ENCODE measurements at regions not wholly inside any gene's neighbourhood (a gene's known extent, or its start where the extent isn't known, plus 50 kb on each side); places are given as distances from the start of the nearest gene placed in this dataset.

DNA sequence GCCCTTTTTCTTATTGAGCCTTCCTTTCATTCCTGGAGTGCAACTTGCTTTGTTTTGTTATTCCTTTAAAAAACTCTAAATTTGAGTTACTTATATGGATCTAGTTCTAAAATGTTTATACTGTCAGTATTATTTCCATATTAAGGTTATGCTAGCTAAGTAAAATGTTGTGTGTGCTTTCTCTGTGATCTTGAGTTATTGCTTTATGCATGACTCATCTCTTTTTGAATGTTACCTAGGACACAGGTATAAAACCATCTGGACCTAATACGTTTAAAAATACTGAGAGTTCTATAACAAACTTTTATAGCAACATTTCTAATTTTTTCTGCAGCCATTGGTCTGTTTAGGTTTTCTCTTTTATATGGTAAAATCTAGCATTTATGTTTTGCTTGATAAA, 132.8 kb upstream of the LGR5 start:
- Histone ChIP-seq H3K9me3 (ENCODE audit: low read length) (no peaks in the 10 kb centered on the region), H3K4me1 (ENCODE audit: insufficient read depth, low read length, poor library complexity, severe bottlenecking) (no peaks in the 10 kb centered on the region), H3K9me2 (ENCODE audit: insufficient read depth, low read length) (no peaks in the 10 kb centered on the region), H3K36me3 (ENCODE audit: insufficient read depth, low read length) (no peaks in the 10 kb centered on the region), H3K79me2 (ENCODE audit: insufficient read depth, low read depth, low read length) (no peaks in the 10 kb centered on the region), H3K27ac (ENCODE audit: low read depth, low read length, poor library complexity, severe bottlenecking) (no peak overlapping the region), H4K20me1 (ENCODE audit: insufficient read depth, low read length) (no peaks in the 10 kb centered on the region), H3K4me3 (ENCODE audit: low read depth, low read length, poor library complexity, severe bottlenecking) (no peak overlapping the region), H3K4me2 (ENCODE audit: low read length) (no peak overlapping the region), H2AFZ (ENCODE audit: low read length) (no peak overlapping the region)
- CTCF ChIA-PET (ENCODE audit: unreplicated experiment) = no interaction called here
- BruUV-seq (replicated peaks) = no TSS peak
- no peak for DNase-seq (ENCODE audit: low spot score)
- POLR2A ChIA-PET = no interaction called here
- intact Hi-C loops (cut with micrococcal nuclease; ENCODE audit: unreplicated experiment) = no loop called here
- TF ChIP-seq EZH2phosphoT487 (IDR thresholded peaks at IDR 0.05; ENCODE audit: borderline replicate concordance, low read depth, low read length) = no peak
- no peak for TF ChIP-seq CTCF (conservative IDR thresholded peaks at IDR 0.05; ENCODE audit: low read length)

GRCh38 chr12:71304306-71304705, 135.3 kb upstream of the LGR5 start:
- TF ChIP-seq EZH2phosphoT487 (IDR thresholded peaks at IDR 0.05; ENCODE audit: borderline replicate concordance, low read depth, low read length) (no peak), CTCF (conservative IDR thresholded peaks at IDR 0.05; ENCODE audit: low read length) (no peak)
- no TSS peak for BruUV-seq (replicated peaks)

GRCh38 chr12:71303199-71303598, 136.4 kb upstream of the LGR5 start:
- intact Hi-C loops (cut with micrococcal nuclease; ENCODE audit: unreplicated experiment) = no loop called here
- no peak overlapping the region for H3K27ac ChIP-seq (ENCODE audit: low read depth, low read length, poor library complexity, severe bottlenecking)
- no peaks in the 10 kb centered on the region for H3K36me3 ChIP-seq (ENCODE audit: insufficient read depth, low read length)
- ChIA-PET CTCF (ENCODE audit: unreplicated experiment) (no interaction called here), POLR2A (no interaction called here)
- H3K79me2 ChIP-seq (ENCODE audit: insufficient read depth, low read depth, low read length) = no peaks in the 10 kb centered on the region
- H3K9me3 ChIP-seq (ENCODE audit: low read length) = no peaks in the 10 kb centered on the region
- H4K20me1 ChIP-seq (ENCODE audit: insufficient read depth, low read length) = no peaks in the 10 kb centered on the region
- H3K4me3 ChIP-seq (ENCODE audit: low read depth, low read length, poor library complexity, severe bottlenecking) = no peak overlapping the region
- H3K4me2 ChIP-seq (ENCODE audit: low read length) = no peak overlapping the region
- no peaks in the 10 kb centered on the region for H3K9me2 ChIP-seq (ENCODE audit: insufficient read depth, low read length)
- no peak for DNase-seq (ENCODE audit: low spot score)
- H2AFZ ChIP-seq (ENCODE audit: low read length) = no peak overlapping the region
- BruUV-seq (replicated peaks) = no TSS peak
- H3K4me1 ChIP-seq (ENCODE audit: insufficient read depth, low read length, poor library complexity, severe bottlenecking) = no peaks in the 10 kb centered on the region
- TF ChIP-seq CTCF (conservative IDR thresholded peaks at IDR 0.05; ENCODE audit: low read length) (no peak), EZH2phosphoT487 (IDR thresholded peaks at IDR 0.05; ENCODE audit: borderline replicate concordance, low read depth, low read length) (no peak)

More at GRCh38 chr12:71304306-71304705, 135.3 kb upstream of the LGR5 start:
- Histone ChIP-seq H3K4me1 (ENCODE audit: insufficient read depth, low read length, poor library complexity, severe bottlenecking) (no peaks in the 10 kb centered on the region), H4K20me1 (ENCODE audit: insufficient read depth, low read length) (no peaks in the 10 kb centered on the region), H3K4me3 (ENCODE audit: low read depth, low read length, poor library complexity, severe bottlenecking) (no peak overlapping the region), H3K9me2 (ENCODE audit: insufficient read depth, low read length) (no peaks in the 10 kb centered on the region), H3K79me2 (ENCODE audit: insufficient read depth, low read depth, low read length) (no peaks in the 10 kb centered on the region), H2AFZ (ENCODE audit: low read length) (no peak overlapping the region), H3K4me2 (ENCODE audit: low read length) (no peak overlapping the region), H3K9me3 (ENCODE audit: low read length) (no peaks in the 10 kb centered on the region), H3K36me3 (ENCODE audit: insufficient read depth, low read length) (no peaks in the 10 kb centered on the region), H3K27ac (ENCODE audit: low read depth, low read length, poor library complexity, severe bottlenecking) (no peak overlapping the region)
- ChIA-PET CTCF (ENCODE audit: unreplicated experiment) (no interaction called here), POLR2A (no interaction called here)
- intact Hi-C loops (cut with micrococcal nuclease; ENCODE audit: unreplicated experiment) = no loop called here
- no peak for DNase-seq (ENCODE audit: low spot score)
